GM21367 (cell line): ENCODE measurements at regions not wholly inside any gene's neighbourhood (a gene's known extent, or its start where the extent isn't known, plus 50 kb on each side); places are given as distances from the start of the nearest gene placed in this dataset.
"Not testable (repeated sequence)": the region's sequence is repeated elsewhere in the genome, so short reads cannot be mapped to it uniquely, and the experiment has no call there.

Source experiments
- ATAC-seq: cut with Tn5 transposase; IDR thresholded peaks from one replicate; pipeline ENCODE4 v1.9.1; 2021; ENCODE audit not compliant: unreplicated experiment

DNA sequence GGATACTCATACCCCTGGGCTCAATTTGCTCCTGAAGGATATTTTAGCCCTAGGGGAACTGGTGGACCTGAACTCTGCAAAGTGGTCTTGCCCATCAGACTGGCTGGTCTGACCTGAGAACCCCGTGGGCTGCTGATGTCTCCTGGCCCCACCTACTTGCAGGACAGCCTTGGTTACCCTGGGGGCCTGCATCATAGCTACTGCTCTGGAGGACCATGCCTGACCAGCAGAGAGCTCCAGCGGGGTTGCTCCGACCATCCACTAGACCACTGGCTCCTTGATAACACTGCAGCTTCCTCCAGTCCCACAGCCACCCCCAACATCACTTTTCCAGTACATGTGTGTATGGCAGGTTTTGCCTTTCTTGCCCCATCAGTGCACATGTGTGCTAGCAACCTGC is 331.6 kb upstream of the BRINP3 start:
- ATAC-seq: no peak

DNA sequence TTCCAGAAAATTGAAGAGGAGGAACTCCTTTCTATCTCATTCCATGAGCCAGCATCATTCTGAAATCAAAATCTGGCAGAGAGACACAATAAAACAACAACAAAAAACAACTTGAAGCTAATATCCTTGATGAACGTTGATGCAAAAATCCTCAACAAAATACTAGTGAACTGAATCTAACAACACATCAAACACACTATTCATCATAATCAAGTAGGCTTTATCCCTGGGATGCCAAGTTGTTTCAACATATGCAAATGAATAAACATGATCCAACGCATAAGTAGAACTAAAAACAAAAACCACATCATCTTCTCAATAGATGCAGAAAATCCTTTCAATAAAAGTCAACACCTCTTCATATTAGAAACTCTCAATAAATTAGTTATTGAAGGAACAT is 335.3 kb upstream of the BRINP3 start:
- ATAC-seq: no peak

DNA sequence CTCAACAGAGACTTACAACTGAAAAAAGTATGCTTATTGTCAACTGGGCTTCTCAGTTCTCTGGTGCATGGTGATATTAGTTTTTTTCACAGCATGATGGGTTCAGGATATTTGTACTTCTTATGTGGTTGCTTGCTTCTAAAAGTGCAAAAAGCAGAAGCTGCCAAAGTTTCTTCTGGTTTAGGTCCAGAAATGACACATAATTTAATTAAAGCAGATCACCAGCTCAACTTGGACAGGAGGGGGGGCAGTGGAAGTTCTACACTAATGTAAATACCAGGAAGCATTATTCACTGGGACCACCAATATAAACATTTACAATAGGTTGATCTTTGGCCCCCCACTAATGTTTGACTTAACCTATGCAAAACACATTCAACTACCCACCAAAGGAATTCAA is 354.8 kb upstream of the BRINP3 start:
- no peak for ATAC-seq

DNA sequence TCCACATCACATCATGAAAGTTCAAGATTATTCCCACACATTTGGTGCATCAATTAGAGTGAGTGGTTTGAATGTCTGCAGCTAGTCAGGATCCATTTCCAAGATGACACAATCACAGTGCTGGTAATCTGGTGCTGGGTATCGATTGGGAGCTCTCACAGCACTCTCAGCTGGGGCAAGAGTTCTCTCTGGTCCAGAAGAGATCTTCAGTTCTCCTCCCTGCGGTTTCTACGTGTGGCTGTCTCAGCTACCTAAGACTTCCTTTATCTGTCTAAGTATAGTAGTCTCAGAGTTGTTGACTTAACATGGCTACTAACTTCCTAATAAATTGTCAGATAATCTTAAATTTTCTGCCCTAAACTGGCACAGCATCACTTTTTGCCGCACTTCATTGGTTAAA is 358.0 kb upstream of the BRINP3 start:
- ATAC-seq: no peak

DNA sequence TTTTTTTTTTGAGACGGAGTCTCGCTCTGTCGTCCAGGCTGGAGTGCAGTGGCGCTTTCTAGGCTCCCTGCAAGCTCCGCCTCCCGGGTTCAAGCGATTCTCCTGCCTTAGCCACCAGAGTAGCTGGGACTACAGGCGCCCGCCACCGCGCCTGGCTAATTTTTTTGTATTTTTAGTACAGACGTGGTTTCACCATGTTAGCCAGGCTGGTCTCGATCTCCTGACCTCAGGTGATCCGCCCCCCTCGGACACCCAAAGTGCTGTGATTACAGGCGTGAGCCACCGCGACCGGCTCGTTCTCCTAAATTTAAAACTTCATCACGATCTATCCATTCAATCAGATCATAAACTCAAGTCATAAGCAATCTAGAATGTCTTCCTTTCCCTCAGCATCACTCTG is 359.5 kb upstream of the BRINP3 start:
- ATAC-seq: not testable (repeated sequence)

DNA sequence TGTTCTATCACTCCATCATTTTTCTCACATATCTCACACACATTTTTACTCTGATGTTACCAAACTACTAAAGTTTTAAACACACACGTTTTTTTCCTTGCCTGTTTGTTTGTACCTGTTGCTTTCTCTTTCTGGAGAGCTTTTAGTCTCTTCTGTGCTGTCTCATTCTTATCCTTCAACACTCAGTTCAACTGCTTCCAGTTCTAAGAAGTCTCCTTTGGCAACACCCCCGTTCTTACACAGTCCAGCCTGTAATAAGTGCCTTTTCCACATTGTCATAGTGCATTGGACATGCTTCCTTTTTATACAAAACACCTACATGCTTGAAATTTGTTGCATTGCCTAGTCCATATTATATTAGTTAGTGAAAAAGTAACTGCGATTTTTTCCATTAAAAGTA is 360.2 kb upstream of the BRINP3 start:
- no peak for ATAC-seq

DNA sequence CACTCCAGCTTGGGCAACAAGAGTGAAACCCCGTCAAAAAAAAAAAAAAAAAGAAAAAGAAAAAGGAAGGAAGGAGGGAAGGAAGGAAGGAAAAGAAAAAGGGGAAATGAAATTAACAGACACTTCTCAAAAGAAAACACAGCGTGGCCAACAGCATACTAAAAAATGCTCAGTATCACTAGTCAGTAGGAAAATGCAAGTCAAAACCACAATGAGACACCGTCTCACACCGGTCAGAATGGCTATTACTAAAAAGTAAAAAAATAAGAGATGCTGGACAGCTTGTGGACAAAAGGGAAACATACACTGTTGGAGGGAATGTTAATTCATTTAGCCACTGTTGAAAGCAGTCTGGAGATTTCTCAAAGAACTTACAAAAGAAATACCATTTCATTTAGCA is 369.5 kb upstream of the BRINP3 start:
- ATAC-seq: no peak

DNA sequence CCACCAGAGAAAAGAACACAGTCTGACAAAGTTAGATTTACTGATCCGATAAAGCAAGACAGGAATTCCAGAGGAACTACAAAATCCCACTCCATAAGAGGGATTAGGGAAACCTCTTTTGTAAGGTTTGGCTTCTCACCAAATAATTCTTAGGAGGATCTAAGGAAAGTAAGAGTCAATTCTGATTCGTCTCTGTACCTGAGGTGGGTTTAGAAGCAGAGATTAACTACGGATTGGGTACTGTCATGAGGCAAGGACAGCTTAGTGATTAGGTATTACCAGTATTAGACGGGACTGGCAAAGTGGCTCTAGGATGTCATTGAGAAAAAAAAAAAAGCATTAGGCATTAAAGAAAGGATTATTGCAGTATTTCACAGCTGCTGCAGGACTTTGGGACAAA is 371.7 kb upstream of the BRINP3 start:
- ATAC-seq: no peak

DNA sequence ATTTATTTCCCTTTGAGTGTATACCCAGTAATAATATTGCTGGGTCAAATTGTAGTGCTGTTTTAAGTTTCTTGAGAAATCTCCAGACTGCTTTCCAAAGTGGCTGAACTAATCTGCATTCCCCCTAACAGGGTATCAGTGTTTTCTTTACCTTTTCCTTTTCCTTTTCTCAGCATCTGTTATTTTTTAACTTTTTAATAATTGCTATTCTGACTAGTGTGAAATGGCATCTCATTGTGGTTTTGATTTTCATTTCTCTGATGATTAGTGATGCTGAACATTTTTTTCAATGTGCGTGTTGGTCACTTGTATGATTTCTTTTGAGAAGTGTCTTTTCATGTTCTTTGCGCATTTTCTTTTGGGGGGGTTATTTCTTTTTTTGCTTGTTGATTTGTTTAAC is 374.9 kb upstream of the BRINP3 start:
- ATAC-seq: no peak

DNA sequence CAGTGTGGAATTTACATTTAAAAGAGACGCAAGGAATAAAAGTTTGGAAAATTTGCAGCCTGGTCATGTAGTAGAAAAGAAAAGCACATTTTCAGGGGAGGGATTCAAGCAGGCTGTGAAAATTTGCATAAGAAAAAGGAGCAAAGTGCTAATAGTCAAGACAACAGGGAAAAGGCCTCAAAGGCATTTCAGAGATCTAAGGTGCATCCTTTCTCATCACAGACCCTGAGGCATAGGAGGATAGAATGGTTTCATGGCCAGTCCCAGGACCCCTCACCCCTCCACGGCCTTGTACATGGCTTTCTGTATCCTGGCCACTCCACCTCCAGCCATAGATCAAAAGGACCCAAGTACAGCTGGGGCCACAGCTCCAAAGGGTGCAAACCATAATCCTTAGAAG is 380.5 kb upstream of the BRINP3 start:
- no peak for ATAC-seq

DNA sequence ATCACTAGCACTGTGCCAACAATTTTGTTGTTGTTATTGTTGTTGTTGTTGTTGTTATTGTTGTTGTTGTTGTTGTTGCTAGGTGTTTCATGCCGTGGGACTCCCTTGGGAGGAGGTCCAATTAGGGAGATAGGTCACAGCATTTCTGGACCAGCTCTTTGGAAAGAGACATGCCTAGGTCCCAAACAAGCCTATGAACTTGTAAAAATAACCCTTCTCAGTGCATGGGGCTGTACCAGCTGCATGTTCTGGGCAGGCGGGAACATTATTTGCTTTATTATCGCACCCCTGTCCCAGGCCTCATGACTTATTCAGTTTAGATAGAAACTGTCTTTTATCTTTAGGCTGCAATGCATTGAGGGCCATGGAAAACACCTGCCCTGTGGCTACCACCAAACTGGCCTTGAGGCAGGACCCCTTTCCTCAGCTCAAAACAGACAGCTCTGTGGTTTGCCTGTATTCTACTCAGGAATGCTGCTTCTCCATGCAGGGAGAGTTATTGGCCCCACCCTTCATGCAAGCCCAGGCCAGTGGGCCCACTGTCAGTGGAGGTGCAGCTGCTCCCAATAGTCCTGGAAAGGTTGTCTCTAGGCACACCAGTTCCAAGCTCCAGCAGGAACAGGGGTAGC is 386.5 kb upstream of the BRINP3 start:
- ATAC-seq: no peak

DNA sequence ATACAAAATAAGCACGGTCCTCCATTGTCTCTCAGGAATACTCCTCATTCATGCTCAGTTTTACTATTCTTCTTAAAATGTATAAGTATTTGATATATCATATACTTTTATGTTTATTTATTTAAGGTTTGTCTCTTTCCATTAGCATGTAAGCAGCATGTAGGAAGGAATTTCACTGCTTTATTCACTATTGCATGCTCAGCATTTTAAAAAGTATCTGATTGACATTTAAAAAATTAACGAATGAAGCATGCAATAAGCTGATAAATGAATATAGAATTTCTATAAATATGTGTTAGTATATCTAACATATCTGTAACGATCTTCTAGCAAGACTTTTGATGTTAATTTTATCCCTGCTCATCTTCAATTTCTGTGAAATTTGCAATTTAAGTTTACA is 402.7 kb upstream of the BRINP3 start:
- no peak for ATAC-seq

DNA sequence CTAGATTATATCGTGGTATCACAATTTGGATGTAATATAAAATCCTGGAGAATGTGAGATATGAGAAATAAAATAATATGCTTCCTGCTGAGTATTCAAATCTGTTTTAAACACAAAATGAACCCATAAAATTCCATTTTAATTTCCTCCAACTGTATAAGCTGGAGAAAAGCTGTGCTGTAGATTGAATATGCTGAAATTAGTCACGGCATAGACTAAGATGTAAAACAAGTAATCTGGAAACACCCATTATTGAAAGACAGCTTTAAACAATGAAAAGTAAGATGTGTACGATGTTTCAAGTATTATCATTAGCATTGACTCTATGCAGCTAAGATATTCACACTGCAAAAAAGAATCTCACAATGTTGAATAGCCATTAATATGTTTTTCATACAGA is 403.4 kb upstream of the BRINP3 start:
- no peak for ATAC-seq

DNA sequence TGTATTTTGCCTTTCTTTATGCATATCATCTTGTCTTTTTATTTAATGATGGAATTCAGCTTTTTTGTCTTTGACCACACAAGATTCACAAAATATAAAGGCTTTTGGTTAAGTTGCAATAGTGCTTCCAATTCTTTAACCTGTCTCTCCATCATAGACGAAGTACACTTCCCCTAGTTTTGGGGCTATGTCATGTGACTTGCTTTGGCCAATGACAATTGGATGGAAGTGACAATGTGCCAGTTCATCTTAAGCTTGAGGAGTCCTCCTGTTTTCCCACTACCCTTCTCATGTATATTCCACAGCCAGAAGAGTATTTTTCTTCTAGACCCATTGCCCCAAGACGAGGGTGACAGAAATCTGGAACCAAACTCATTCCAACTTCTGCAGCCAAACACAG is 419.6 kb upstream of the BRINP3 start:
- ATAC-seq: no peak

DNA sequence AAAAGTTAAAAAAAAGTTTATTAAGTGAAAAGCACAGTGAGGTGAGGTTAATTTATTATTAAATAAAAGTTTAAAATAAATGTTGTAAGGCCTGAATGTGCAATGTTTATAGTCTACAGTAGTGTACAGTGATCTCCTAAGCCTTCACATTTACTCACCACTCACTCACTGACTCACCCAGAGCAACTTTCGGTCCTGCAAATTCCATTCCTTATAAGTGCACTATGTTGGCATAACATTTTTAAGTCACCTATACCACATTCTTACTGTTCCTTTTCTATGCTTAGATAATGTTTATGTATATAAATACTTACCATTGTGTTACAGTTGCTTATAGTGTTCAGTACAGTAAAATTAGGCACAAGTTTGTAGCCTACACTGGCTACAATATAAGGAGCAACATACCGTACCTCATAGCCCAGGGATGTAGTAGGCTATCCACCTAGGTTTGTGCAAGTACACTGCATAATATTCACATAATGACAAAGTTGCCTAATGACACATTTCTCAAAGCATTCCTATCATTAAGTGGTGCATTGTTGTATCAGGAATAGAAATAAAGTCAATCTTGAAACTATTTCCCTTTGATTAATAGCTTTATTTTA is 426.5 kb upstream of the BRINP3 start:
- no peak for ATAC-seq

DNA sequence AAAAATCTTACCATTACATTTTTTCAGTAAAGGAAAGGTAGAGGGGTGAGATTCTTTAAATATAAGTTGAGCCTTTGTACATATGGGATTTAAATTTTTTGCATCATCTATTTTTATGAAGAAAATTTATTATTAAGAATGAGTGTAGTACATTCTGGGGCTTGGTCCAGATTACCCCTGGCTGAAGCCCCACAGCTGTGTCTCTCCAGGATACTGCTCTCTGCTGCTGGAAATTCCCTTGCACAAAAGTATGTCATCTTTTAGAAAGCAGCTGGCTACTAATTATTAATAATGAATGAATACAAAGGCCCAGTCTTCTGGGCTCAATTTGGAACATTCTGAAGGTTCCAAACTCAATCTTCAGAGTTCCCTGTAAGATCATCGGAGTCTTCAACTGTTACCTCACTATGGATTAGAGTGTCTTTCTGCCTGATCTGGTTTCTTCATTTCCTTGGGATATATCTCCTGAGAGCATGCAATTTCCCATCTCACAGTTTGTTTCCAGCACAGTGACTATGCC is 428.6 kb upstream of the BRINP3 start:
- ATAC-seq: no peak

DNA sequence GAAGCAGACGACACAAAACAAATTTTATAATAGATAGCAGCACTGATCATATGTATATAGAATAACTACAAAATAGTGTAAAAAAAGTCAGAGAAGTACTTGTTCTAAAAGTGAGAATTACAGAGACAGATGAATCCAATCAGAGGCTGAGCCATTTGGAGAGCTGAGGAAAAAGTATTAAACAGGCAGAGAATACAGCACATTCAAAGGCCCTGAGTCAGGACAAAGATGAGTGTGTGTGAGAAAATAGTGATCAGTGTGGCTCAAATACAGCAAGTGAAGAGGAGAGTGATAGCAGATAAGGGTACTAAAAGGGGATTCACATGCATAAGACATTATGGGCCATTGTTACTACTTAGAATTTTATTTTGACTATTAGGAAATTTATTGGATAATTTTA is 430.6 kb upstream of the BRINP3 start:
- ATAC-seq: no peak

DNA sequence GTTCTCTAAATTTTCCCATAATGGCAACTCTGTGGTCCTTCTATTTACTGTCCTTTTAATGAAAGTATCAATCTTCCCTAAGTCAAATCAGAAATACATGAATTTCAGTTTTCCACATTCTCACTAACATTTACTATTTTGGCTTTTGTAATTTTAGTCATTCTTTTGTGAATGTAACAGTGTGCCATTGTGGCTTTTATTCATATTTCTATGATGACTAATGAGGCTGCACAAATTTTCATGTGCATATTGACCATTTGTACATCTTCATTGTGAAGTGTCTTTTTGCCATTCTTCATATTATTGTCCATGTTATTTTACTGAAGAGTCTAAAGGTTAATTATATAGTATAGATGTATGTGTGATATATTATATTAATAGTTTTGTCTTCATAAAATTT is 431.0 kb upstream of the BRINP3 start:
- ATAC-seq: no peak

DNA sequence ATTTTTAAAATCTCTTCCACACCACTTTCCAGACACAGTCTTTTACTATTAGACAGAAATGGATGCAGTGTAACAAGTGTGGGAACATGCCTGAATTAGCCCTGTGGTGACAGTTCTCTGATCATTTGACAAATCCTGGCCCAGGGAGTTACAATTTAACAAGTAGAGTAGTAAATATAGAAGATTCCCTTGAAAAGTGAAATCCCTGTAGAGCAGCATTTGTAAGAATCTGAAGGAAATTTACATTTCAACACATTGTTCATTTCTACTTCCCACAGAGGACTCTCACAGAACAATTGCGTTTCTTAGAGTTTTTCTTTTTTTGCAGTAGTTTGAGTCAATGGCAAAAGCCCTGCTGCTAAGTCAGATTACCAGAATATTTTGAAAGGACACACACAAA is 458.3 kb upstream of the BRINP3 start:
- no peak for ATAC-seq

DNA sequence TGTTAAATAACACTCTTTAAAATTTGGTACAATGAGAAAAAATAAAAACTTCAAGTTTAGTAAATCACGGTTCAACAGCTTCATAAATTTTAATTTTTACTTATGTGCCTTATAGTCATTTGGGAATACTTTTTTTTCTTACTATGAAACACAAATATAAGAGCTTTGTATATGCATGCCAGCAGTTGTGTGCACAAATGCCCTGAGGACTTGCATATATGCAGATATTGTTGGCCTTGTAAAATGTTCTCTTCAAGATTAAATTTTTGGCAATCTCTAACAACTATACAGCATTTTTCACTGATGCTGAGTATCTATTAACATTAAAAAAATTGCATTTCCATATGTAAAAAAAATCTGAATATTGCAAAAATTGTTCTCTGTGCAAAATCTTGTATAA is 458.7 kb upstream of the BRINP3 start:
- ATAC-seq: no peak

DNA sequence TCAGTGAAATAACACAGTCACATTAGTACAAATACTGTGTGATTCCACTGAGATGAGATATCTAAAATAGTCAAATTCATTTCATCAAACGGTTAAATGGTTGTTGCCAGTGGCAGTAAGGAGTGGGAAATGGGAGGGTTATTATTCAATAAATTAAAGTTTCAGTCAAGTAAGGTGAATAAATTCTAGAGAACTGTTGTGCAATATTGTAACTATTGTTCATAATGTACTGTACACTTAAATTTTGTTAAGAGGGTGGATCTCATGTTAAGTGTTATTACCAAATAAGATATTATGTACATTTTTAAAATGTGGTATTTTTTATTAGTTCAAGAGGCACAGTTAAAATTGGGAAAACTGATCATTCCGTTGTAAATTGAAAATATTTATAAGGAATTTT is 463.3 kb upstream of the BRINP3 start:
- no peak for ATAC-seq

DNA sequence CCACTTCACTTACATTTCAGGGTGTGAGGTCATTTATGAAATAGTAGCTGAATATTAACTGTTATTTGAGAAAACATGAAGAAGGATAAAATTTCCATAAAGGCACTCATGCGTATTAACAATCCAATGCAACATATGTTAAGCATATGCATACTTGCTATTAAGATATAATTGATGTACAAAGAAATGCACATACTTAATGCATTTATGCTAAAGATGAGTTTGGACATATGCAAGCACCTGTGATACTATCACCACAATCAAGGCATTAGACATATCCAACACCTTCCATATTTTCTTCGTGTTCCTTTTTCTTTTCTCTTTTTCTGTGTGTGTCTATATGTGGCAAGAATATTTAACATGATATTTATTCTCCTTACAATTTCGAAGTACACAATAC is 464.8 kb upstream of the BRINP3 start:
- no peak for ATAC-seq

DNA sequence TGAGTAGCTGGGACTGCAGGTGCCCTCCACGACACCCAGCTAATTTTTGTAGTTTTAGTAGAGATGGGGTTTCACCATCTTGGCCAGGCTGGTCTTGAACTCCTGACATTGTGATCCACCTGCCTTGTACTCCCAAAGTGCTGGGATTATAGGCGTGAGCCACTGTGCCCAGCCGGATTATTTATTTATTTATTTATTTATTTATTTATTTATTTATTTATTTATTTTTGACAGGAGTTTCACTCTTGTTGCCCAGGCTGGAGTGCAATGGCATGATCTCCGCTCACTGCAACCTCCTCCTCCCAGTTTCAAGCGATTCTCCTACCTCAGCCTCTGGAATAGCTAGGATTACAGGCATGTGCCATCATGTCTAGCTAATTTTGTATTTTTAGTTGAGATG is 466.1 kb upstream of the BRINP3 start:
- not testable (repeated sequence) for ATAC-seq
